Fibroblast of pulmonary artery (primary cell): ENCODE measurements at regions not wholly inside any gene's neighbourhood (a gene's known extent, or its start where the extent isn't known, plus 50 kb on each side); places are given as distances from the start of the nearest gene placed in this dataset.

ENCODE experiments used
- DNase-seq: peaks from one replicate; pipeline ENCODE4 v3.0.0-alpha.2; 2010; ENCODE audit warnings: low read depth
- H3K4me3 ChIP-seq: replicated peaks from 2 replicates; pipeline ENCODE4 v1.5.1; 2011; ENCODE audit warnings: low read depth, mild to moderate bottlenecking, control low read depth, low read length, moderate library complexity
- TF ChIP-seq, protein P1 (sequence below): IDR thresholded peaks from 2 replicates; pipeline ENCODE4 v1.5.1; 2011; ENCODE audit warnings: mild to moderate bottlenecking, control low read depth, low read length, inconsistent platforms; ENCODE audit errors: missing control alignments

DNA sequence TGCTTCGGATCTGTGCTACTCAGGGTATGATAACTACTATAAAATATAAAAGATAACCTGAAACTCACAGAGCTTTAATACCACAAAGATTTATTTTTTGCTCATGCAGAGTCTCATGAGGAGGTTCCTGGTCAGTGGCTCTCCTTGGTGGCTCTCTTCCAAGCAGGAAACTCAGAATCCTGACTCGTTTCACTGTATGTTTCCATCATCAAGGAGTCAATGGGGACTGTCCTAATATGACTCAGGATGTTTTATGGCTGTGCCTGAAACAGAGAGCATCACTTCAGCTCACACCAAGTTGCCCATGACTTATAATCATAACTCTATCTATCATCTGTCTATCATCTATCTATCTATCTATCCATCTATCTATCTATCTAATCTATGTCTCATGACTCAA lies 620.8 kb upstream of the NR3C2 start:
- H3K4me3 ChIP-seq = no peak overlapping the region
- no peak for DNase-seq
- TF ChIP-seq, protein P1, sequence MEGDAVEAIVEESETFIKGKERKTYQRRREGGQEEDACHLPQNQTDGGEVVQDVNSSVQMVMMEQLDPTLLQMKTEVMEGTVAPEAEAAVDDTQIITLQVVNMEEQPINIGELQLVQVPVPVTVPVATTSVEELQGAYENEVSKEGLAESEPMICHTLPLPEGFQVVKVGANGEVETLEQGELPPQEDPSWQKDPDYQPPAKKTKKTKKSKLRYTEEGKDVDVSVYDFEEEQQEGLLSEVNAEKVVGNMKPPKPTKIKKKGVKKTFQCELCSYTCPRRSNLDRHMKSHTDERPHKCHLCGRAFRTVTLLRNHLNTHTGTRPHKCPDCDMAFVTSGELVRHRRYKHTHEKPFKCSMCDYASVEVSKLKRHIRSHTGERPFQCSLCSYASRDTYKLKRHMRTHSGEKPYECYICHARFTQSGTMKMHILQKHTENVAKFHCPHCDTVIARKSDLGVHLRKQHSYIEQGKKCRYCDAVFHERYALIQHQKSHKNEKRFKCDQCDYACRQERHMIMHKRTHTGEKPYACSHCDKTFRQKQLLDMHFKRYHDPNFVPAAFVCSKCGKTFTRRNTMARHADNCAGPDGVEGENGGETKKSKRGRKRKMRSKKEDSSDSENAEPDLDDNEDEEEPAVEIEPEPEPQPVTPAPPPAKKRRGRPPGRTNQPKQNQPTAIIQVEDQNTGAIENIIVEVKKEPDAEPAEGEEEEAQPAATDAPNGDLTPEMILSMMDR = no peak

DNA sequence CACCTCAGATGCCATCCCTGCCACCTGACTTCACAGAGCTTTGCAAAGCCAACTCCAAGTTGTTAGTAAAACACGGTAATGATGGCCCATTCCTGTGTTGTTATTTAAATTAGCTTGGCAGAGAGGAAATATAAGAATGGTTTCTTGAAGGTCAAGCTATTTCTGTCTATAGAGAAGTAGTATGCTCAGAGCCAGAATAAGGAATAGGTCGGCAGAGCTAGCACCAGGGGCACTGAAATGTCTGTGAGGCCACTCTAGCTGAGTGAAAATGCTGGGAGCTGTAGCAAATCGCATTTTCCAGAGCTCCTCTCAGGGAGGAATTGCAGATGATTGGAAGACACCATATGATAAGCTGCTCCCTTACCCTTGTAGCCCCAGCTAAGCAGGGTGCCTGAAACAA lies 615.4 kb upstream of the NR3C2 start:
- DNase-seq = no peak
- no peak overlapping the region for H3K4me3 ChIP-seq
- TF ChIP-seq, protein P1 = no peak

DNA sequence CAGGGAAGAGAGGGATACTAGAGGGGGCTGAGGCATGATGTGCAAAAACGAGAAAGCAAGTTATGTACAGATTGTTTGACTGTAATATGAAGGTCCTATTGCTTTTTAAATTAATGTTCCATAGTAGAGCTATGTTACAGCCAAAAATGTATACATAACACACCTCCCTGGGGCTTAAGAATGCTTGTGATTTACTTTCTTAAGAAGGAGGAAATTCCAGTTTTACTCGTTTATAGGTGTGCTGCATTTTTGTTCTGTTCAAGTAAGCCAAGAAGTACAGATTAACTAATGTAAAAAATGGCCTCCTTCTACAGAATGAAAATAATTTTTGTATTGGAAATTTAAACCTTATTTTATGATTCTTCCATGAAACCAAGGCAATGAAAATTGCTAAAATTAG lies 614.4 kb upstream of the NR3C2 start:
- no peak overlapping the region for H3K4me3 ChIP-seq
- no peak for DNase-seq
- TF ChIP-seq, protein P1 = no peak

DNA sequence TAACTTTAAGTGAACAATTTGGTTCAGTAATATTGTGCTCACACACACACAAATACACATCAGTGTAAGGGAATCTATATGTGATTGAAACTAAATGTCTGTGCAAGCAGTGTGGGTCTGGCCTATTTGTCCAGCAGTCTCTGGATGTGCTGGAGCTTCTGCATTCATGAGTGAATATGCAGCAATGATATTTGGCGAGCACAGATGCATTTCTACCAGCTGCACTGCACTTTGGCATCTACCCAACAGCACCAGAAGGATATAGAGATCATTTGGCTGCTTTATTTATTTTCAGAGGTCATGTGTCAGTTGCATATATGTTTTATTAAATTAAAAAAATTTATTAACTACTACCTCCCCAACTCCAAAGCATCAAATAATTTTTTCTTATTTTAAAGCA lies 613.4 kb upstream of the NR3C2 start:
- TF ChIP-seq, protein P1 = no peak
- H3K4me3 ChIP-seq = no peak overlapping the region
- DNase-seq = no peak

DNA sequence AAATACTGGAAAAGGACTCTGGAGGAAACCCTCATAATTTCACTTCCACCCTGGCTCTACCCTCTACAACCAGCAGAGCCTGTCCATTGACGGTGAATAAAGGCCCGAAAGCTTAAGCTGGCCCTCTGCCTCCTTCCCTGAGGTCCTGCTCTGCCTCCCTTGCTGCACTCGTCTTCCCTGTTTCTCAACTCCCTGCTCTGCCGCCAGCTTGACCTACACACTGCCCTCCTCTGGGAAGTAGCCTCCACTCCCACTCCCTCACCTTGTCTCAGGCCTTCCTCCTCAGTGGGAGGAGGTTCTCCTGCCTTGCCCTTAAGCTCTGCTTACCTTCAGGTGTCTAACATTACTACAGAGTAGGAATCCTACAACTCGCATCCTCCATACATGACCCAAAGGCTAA lies 608.6 kb upstream of the NR3C2 start:
- TF ChIP-seq, protein P1 = no peak
- H3K4me3 ChIP-seq = no peak overlapping the region
- no peak for DNase-seq

DNA sequence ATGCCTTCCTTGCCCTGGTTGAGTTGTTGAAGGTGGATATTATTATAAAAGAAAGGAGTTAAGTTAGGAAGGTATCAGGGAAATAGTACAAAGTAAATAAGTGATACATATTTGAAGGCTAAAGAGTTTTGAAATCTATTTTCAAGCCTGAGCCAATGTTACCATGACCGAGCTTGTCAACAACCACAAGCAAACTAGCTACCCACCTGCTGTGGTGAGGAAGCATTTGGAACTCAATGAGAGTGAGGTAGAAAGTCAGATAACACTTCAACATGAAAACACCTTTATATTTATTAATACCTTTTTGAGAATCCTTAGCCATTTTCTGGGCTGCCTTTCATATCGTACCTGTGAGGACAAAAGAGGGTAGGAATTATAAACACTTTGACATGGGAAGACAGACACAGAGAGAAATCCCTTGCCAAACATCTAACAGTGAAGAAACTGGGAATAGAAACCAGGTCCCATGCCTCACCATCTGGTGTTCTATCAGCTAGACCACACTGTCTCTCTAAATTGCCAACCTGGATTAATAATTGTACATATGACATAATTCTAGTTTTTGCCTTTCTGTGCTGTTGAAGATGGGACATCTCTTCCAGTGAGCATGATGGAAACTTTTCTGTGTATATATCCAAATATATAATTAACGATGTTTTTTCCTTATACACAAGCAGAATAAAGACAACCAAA lies 606.4 kb upstream of the NR3C2 start:
- H3K4me3 ChIP-seq = no peak overlapping the region
- TF ChIP-seq, protein P1 = no peak
- DNase-seq = no peak

DNA sequence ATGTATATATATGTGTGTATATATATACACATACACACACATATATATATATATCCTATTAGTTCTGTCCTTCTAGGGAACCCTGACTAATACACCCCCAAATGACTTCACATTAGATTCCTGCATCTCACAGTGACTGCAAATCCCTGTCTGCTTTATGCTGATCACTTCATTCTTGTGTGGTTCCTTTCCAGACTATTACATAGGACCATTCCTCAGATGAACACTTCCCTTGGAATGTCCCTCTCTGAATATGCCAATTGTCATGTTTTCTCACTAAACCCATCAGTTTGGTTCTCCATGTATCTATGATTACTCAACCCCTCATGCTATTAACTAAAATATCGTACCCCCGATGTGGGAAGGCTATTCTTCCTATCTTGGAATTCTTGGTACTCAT lies 605.2 kb upstream of the NR3C2 start:
- DNase-seq = no peak
- no peak overlapping the region for H3K4me3 ChIP-seq
- TF ChIP-seq, protein P1 = no peak
